ENCODE measurements at regions not wholly inside any gene's neighbourhood (a gene's known extent, or its start where the extent isn't known, plus 50 kb on each side); places are given as distances from the start of the nearest gene placed in this dataset.

DNA sequence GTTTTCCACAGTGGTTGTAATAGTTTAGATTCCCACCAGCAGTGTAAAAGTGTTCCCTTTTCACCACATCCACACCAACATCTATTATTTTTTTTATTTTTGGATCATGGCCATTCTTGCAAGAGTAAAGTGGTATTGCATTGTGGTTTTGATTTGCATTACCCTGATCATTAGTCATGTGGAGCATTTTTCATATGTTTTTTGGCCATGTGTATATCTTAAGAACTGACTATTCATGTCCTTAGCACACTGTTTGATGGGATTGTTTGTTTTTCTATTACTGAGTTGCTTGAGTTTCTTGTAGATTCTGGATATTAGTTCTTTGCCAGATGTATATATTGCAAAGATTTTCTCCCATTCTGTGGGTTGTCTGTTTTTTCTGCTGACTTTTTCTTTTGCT lies 820.1 kb downstream of the TENT5A start:
- Histone ChIP-seq H3K36me3 (ENCODE audit: control insufficient read depth in 4 of 4, insufficient read depth in 3 of 4, low read depth in 1 of 4, low read length in 3 of 4) (no peaks in the 10 kb centered on the region), H3K4me1 (ENCODE audit: control insufficient read depth in 4 of 4, insufficient read depth in 4 of 4, low read length in 3 of 4) (no peaks in the 10 kb centered on the region), H3K27me3 (ENCODE audit: control insufficient read depth in 4 of 4, insufficient read depth in 4 of 4, low read length in 3 of 4) (no peaks in the 10 kb centered on the region), H3K4me3 (ENCODE audit: low read depth in 1 of 3, low read length in 3 of 3) (no peak overlapping the region), H3K27ac (ENCODE audit: low read depth in 1 of 2, low read length in 2 of 2) (no peak overlapping the region), H3K9me3 (ENCODE audit: control insufficient read depth in 4 of 4, low read length in 3 of 4) (peaks cover 0 to 3% (median 0%) of the 10 kb centered on the region in 4 donors), H3K9ac (ENCODE audit: low read depth in 1 of 2, low read length in 2 of 2) (no peak overlapping the region)
- no peak for TF ChIP-seq EGR1 (IDR thresholded peaks at IDR 0.05; ENCODE audit: low read depth in 2 of 2)
- TF ChIP-seq YY1 (IDR thresholded peaks at IDR 0.05), result no peak
- no peak for TF ChIP-seq SP1 (IDR thresholded peaks at IDR 0.05)
- no peak for TF ChIP-seq RAD21 (IDR thresholded peaks at IDR 0.05)
- DNase-seq (ENCODE audit: low spot score), result no peak

DNA sequence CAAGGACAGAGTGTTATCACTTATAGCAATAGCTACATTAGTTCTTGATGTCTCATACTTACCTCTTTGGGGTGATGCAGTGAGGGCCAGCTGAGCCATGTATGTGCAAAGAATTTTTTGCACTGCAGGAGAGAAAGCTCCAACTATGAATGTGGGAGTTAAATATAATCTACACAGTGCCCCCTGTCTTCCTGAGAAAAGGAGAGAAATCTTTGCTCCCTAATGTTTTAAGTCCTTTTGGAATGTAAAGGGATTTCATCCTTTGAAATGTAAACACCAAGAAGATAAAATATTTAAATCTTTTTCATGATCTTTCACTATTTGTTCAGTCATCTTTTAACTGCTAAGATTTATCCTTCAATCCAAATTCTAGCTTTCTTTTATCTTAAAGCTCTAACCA lies 822.1 kb downstream of the TENT5A start:
- no peak for TF ChIP-seq FOXA1 (IDR thresholded peaks at IDR 0.05)
- no peak for TF ChIP-seq TAF1 (conservative IDR thresholded peaks at IDR 0.05)
- TF ChIP-seq, protein P1, sequence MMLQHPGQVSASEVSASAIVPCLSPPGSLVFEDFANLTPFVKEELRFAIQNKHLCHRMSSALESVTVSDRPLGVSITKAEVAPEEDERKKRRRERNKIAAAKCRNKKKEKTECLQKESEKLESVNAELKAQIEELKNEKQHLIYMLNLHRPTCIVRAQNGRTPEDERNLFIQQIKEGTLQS (IDR thresholded peaks at IDR 0.05), result no peak
- TF ChIP-seq RXRA (IDR thresholded peaks at IDR 0.05), result no peak
- TF ChIP-seq RAD21 (IDR thresholded peaks at IDR 0.05), result no peak
- no peak for TF ChIP-seq JUND (IDR thresholded peaks at IDR 0.05)
- TF ChIP-seq, protein P2, sequence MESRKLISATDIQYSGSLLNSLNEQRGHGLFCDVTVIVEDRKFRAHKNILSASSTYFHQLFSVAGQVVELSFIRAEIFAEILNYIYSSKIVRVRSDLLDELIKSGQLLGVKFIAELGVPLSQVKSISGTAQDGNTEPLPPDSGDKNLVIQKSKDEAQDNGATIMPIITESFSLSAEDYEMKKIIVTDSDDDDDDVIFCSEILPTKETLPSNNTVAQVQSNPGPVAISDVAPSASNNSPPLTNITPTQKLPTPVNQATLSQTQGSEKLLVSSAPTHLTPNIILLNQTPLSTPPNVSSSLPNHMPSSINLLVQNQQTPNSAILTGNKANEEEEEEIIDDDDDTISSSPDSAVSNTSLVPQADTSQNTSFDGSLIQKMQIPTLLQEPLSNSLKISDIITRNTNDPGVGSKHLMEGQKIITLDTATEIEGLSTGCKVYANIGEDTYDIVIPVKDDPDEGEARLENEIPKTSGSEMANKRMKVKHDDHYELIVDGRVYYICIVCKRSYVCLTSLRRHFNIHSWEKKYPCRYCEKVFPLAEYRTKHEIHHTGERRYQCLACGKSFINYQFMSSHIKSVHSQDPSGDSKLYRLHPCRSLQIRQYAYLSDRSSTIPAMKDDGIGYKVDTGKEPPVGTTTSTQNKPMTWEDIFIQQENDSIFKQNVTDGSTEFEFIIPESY (IDR thresholded peaks at IDR 0.05), result no peak
- no peak for TF ChIP-seq EGR1 (IDR thresholded peaks at IDR 0.05; ENCODE audit: low read depth in 2 of 2)
- TF ChIP-seq, protein P3, sequence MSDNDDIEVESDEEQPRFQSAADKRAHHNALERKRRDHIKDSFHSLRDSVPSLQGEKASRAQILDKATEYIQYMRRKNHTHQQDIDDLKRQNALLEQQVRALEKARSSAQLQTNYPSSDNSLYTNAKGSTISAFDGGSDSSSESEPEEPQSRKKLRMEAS (IDR thresholded peaks at IDR 0.05), result no peak
- no peak for TF ChIP-seq NR2F2 (IDR thresholded peaks at IDR 0.05)
- TF ChIP-seq, protein P4, sequence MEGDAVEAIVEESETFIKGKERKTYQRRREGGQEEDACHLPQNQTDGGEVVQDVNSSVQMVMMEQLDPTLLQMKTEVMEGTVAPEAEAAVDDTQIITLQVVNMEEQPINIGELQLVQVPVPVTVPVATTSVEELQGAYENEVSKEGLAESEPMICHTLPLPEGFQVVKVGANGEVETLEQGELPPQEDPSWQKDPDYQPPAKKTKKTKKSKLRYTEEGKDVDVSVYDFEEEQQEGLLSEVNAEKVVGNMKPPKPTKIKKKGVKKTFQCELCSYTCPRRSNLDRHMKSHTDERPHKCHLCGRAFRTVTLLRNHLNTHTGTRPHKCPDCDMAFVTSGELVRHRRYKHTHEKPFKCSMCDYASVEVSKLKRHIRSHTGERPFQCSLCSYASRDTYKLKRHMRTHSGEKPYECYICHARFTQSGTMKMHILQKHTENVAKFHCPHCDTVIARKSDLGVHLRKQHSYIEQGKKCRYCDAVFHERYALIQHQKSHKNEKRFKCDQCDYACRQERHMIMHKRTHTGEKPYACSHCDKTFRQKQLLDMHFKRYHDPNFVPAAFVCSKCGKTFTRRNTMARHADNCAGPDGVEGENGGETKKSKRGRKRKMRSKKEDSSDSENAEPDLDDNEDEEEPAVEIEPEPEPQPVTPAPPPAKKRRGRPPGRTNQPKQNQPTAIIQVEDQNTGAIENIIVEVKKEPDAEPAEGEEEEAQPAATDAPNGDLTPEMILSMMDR (IDR thresholded peaks at IDR 0.05; ENCODE audit: low read depth, low read length, missing input control), result no peak
- no peak for TF ChIP-seq SP1 (IDR thresholded peaks at IDR 0.05)
- no peak for TF ChIP-seq HNF4A (conservative IDR thresholded peaks at IDR 0.05)

DNA sequence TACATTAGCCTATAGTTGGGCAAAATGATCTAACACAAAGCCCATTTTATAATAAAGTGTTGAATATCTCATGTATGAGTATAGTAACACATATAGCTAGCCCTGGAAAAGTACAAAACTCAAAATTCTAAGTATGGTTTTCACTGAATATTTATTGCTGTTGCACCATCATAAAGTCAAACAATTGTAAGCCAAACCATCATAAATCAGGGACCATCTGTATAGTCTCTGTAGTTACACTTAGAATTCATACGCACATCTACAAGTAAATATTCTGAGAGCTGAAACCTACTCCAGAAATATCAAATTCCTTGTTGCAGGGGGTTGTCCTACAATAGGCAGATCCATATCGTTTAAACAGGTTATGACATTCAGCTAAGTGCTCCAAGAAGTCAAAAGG lies 817.3 kb downstream of the BCKDHB start:
- WGBS, result 86% methylated on average over 2 of the region's 2 CpGs
- no peak for DNase-seq (ENCODE audit: low spot score)
- no peak overlapping the region for H3K27ac ChIP-seq (ENCODE audit: low read depth in 1 of 2, low read length in 2 of 2)
- H3K36me3 ChIP-seq (ENCODE audit: control insufficient read depth in 4 of 4, insufficient read depth in 3 of 4, low read depth in 1 of 4, low read length in 3 of 4), result no peaks in the 10 kb centered on the region
- H3K4me3 ChIP-seq (ENCODE audit: low read depth in 1 of 3, low read length in 3 of 3), result no peak overlapping the region
- no peaks in the 10 kb centered on the region for H3K9me3 ChIP-seq (ENCODE audit: control insufficient read depth in 4 of 4, low read length in 3 of 4)
- H3K27me3 ChIP-seq (ENCODE audit: control insufficient read depth in 4 of 4, insufficient read depth in 4 of 4, low read length in 3 of 4), result no peaks in the 10 kb centered on the region
- H3K4me1 ChIP-seq (ENCODE audit: control insufficient read depth in 4 of 4, insufficient read depth in 4 of 4, low read length in 3 of 4), result no peaks in the 10 kb centered on the region
- no peak overlapping the region for H3K9ac ChIP-seq (ENCODE audit: low read depth in 1 of 2, low read length in 2 of 2)
- TF ChIP-seq, protein P4 (IDR thresholded peaks at IDR 0.05; ENCODE audit: low read depth, low read length, missing input control), result no peak
- no peak for TF ChIP-seq RXRA (IDR thresholded peaks at IDR 0.05)
- no peak for TF ChIP-seq RAD21 (IDR thresholded peaks at IDR 0.05)
- no peak for TF ChIP-seq EGR1 (IDR thresholded peaks at IDR 0.05; ENCODE audit: low read depth in 2 of 2)
- TF ChIP-seq FOXA2 (IDR thresholded peaks at IDR 0.05), result no peak
- TF ChIP-seq, protein P1 (IDR thresholded peaks at IDR 0.05), result no peak
- TF ChIP-seq FOXA1 (IDR thresholded peaks at IDR 0.05), result no peak
- no peak for TF ChIP-seq SP1 (IDR thresholded peaks at IDR 0.05)
- TF ChIP-seq, protein P2 (IDR thresholded peaks at IDR 0.05), result no peak

More for the DNA sequence above, 822.1 kb downstream of the TENT5A start:
- no peak overlapping the region for H3K9ac ChIP-seq (ENCODE audit: low read depth in 1 of 2, low read length in 2 of 2)
- no peak overlapping the region for H3K4me3 ChIP-seq (ENCODE audit: low read depth in 1 of 3, low read length in 3 of 3)
- no peaks in the 10 kb centered on the region for H3K4me1 ChIP-seq (ENCODE audit: control insufficient read depth in 4 of 4, insufficient read depth in 4 of 4, low read length in 3 of 4)
- H3K9me3 ChIP-seq (ENCODE audit: control insufficient read depth in 4 of 4, low read length in 3 of 4), result no peaks in the 10 kb centered on the region
- no peak for DNase-seq (ENCODE audit: low spot score)
- H3K27ac ChIP-seq (ENCODE audit: low read depth in 1 of 2, low read length in 2 of 2), result no peak overlapping the region
- H3K27me3 ChIP-seq (ENCODE audit: control insufficient read depth in 4 of 4, insufficient read depth in 4 of 4, low read length in 3 of 4), result no peaks in the 10 kb centered on the region
- no peaks in the 10 kb centered on the region for H3K36me3 ChIP-seq (ENCODE audit: control insufficient read depth in 4 of 4, insufficient read depth in 3 of 4, low read depth in 1 of 4, low read length in 3 of 4)
